ENCODE measurements at regions not wholly inside any gene's neighbourhood (a gene's known extent, or its start where the extent isn't known, plus 50 kb on each side); places are given as distances from the start of the nearest gene placed in this dataset.
A peak's percentile ranks its signal among the peaks of the same experiment; 100 is the strongest.

GRCh38 chr10:47061776-47062175 lies 150.5 kb downstream of the PTPN20 start:
- Histone ChIP-seq H3K9me3 (ENCODE audit: low read depth) (no peaks in the 10 kb centered on the region), H3K36me3 (no peaks in the 10 kb centered on the region), H3K4me1 (ENCODE audit: low read depth) (no peaks in the 10 kb centered on the region), H3K27me3 (no peaks in the 10 kb centered on the region), H3K27ac (no peak overlapping the region), H3K4me3 (no peak overlapping the region)
- TF ChIP-seq, protein P1, sequence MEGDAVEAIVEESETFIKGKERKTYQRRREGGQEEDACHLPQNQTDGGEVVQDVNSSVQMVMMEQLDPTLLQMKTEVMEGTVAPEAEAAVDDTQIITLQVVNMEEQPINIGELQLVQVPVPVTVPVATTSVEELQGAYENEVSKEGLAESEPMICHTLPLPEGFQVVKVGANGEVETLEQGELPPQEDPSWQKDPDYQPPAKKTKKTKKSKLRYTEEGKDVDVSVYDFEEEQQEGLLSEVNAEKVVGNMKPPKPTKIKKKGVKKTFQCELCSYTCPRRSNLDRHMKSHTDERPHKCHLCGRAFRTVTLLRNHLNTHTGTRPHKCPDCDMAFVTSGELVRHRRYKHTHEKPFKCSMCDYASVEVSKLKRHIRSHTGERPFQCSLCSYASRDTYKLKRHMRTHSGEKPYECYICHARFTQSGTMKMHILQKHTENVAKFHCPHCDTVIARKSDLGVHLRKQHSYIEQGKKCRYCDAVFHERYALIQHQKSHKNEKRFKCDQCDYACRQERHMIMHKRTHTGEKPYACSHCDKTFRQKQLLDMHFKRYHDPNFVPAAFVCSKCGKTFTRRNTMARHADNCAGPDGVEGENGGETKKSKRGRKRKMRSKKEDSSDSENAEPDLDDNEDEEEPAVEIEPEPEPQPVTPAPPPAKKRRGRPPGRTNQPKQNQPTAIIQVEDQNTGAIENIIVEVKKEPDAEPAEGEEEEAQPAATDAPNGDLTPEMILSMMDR (IDR thresholded peaks at IDR 0.05; ENCODE audit: low read depth, low read length) = no peak
- no peak for DNase-seq (ENCODE audit: low read depth in 1 of 2, low spot score in 1 of 2)

DNA sequence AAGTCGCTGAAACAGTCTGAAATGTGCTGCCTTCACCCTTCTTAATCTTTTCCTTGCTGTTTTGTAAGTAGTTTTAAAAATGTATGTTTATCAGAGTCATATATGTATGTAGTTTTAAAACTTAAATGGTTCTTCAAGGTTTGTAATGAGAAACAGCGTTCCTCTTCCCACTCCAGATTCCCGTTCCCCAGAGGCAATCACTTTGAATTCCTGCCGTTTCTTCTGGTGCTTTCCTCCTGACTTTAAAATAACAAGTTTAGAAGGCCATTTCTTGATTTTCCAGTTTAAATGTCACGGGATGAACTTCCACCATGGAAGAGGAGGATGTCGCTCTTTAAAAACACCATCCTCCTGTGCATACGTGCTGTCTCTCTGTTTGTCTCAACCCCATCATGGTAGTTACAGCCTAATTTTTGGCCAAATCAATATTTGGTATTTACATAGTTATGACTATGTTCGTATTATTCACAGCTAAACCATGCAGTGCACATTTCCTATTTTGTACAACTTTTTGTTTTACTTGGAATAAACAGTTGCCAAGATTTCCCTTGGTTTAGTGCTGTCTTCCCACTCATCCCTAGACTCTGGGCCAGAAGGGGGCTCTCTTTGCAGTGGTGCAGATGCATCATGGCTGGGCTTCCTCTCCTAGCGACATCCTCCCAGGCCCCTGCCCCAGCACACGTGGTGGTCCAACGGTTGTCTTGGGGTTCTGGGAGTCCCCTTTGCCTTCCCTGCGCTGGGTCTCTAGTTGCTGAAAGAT lies 151.4 kb downstream of the PTPN20 start:
- H3K27ac ChIP-seq = no peak overlapping the region
- no peaks in the 10 kb centered on the region for H3K4me1 ChIP-seq (ENCODE audit: low read depth)
- H3K36me3 ChIP-seq = no peaks in the 10 kb centered on the region
- TF ChIP-seq, protein P1 (IDR thresholded peaks at IDR 0.05; ENCODE audit: low read depth, low read length) = peak; percentile 41
- H3K9me3 ChIP-seq (ENCODE audit: low read depth) = no peaks in the 10 kb centered on the region
- no peaks in the 10 kb centered on the region for H3K27me3 ChIP-seq
- H3K4me3 ChIP-seq = no peak overlapping the region
- peak in 1 of 2 donors; percentile 27 for DNase-seq (ENCODE audit: low read depth in 1 of 2, low spot score in 1 of 2)

DNA sequence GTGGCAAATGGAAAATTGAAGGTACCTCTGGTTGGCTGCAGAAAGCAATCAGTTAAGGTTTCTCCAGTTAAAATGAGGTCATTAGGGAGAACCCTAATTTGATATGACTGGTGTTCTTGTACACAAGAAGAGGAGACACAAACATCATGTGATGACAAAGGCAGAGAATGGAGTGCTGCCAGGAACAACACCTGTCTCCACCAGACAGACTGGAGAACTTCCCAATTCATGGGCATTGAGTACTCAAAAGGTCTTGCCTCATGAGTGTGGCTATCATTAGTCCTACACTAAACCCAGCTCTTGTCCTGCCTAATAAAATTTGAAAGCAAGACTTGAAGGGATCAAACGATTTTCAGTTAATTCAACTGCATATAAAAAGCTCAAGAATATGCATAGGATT lies 152.6 kb downstream of the PTPN20 start:
- no peaks in the 10 kb centered on the region for H3K36me3 ChIP-seq
- no peaks in the 10 kb centered on the region for H3K9me3 ChIP-seq (ENCODE audit: low read depth)
- H3K4me1 ChIP-seq (ENCODE audit: low read depth) = no peaks in the 10 kb centered on the region
- TF ChIP-seq, protein P1 (IDR thresholded peaks at IDR 0.05; ENCODE audit: low read depth, low read length) = no peak
- H3K27ac ChIP-seq = no peak overlapping the region
- DNase-seq (ENCODE audit: low read depth in 1 of 2, low spot score in 1 of 2) = no peak
- no peak overlapping the region for H3K4me3 ChIP-seq
- no peaks in the 10 kb centered on the region for H3K27me3 ChIP-seq

DNA sequence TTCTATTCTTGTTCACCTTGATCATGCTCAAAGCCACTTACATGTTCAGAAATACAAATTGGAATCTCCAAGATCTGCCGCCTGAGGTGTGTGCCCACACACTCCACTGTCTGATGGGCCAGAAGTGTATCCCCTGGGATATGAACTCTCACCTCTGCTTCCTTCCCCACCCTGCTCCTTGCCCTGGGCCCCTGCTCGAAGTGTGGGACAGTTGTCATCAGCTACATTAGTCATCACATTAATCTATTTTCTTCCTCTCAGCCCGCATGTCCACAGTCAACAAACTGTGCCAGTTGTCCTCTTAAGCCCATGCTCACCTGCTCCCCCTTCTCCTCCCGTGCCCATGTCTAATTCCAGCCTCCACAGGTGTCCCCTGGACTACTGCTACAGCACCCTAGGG lies 154.7 kb downstream of the PTPN20 start:
- TF ChIP-seq, protein P1 (IDR thresholded peaks at IDR 0.05; ENCODE audit: low read depth, low read length) = no peak
- Histone ChIP-seq H3K4me3 (no peak overlapping the region), H3K27ac (no peak overlapping the region), H3K4me1 (ENCODE audit: low read depth) (no peaks in the 10 kb centered on the region), H3K27me3 (no peaks in the 10 kb centered on the region), H3K36me3 (no peaks in the 10 kb centered on the region), H3K9me3 (ENCODE audit: low read depth) (no peaks in the 10 kb centered on the region)
- DNase-seq (ENCODE audit: low read depth in 1 of 2, low spot score in 1 of 2) = no peak

- no peak for DNase-seq (ENCODE audit: low read depth in 1 of 2, low spot score in 1 of 2)
Observed at GRCh38 chr10:47067949-47068940, 157.0 kb downstream of the PTPN20 start.

More at GRCh38 chr10:47067949-47068940, 157.0 kb downstream of the PTPN20 start:
- Histone ChIP-seq H3K27ac (no peak overlapping the region), H3K9me3 (ENCODE audit: low read depth) (no peaks in the 10 kb centered on the region), H3K36me3 (no peaks in the 10 kb centered on the region), H3K27me3 (no peaks in the 10 kb centered on the region), H3K4me1 (ENCODE audit: low read depth) (no peaks in the 10 kb centered on the region), H3K4me3 (no peak overlapping the region)
- TF ChIP-seq, protein P1 (IDR thresholded peaks at IDR 0.05; ENCODE audit: low read depth, low read length) = no peak
